Glomerular visceral epithelial cell (primary cell): ENCODE measurements at regions not wholly inside any gene's neighbourhood (a gene's known extent, or its start where the extent isn't known, plus 50 kb on each side); places are given as distances from the start of the nearest gene placed in this dataset.
A peak's percentile ranks its signal among the peaks of the same experiment; 100 is the strongest.

Source experiments
- DNase-seq: peaks from one replicate; pipeline ENCODE4 v3.0.0-alpha.2; 2016; ENCODE audit errors: extremely low spot score

DNA sequence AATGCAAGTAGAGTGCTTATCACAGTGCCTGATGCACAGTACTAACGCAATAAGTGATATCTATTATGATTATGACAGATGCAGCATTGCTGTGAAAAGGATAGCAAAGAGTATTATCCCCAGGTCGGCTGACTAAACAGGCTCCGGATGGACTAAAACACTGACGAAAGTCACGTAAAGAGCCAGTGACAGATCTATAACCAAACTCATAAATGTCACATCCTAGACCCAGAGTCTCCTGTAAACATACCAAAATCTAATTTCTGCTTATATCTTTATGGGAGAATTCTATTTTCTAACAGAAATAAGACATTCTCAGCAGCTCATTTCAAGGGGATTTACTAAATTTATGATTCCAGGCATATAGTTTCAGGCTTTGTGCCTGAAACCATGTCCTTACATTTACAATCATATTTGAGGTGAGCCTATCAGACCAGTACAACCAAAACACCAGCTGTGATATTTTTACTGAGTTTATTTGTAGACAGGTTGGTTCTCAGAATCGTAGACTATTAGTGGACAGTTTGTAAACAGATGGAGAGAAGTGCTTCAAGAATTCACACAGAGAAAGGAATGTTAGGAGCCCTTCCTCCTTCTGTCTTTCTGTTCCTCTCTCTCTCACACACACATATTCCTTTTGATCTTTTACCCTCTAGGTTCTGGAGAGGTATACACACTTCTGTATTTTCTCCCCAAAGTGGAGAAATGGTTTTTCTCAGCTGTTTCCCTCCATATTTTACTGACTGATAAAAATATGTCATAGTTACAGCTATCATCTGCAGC is 52.4 kb upstream of the WDR26 start:
- DNase-seq, result no peak

DNA sequence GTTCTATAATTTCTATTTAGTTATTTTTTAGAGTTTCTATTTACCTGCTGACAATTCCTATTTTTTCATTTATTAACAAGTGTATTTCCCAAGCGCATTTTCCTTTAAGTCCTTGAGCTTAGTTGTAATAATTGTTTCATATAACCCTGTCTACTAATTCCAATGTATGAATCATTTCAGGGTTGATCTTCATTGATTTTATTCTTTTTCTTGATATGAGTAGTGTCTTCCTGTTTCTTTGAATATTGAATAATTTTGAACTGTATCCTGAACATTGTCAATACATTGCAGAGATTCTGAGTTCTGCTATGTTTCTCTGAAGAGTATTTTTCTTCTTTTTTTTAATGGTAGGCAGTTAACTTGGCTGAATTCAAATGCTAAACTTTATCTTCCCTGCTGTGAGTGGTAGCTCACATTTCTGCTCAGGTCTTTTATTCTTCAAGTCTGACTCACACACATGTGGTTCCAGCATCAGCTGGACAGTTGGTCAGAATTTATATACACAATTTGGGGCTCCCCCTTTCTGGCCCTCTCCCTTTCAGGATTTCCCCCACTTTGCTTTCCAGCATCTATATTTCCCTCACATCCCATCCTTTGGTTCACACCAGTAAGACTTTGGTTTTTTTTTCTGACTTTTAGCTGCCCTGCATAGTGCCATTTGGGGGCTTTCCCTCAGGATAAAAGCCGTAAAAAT is 54.4 kb upstream of the WDR26 start:
- DNase-seq, result no peak

DNA sequence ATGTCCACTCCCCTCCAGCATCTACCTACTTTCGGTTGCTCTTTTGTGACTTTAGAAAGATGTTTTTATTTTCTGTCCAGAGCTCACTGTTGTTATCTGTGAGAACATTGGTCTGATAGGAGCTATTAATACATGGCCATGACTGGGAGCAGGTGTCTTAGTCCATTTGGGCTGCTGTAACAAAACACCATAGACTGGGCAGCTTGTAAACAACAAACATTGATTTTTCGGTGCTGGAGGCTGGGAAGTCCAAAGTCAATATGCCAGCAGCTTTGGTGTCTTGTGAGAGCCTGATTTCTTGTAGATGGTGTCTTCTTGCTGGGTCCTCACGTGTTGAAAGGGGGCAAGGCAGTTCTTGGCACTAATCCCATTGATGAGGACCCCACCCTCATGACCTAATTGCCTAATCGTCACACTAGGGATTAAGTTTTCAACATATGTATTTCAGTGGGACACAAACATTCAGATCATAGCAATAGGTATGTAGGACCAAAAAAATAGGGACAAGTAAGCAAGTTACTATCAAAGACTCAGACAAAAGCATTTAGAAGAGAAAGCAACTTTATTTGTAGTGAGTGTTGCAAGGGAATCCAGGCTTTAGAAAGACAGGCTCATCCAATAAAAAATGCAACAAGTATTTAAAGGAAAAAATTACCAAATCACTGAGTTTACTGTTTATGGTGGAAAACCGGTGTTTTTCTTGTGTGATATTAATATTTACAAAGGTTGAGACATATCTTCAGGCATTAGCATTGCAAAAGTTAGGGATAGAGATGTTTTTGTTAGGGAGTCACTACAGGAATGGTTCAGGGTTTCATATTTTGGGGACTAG is 55.2 kb upstream of the WDR26 start:
- DNase-seq, result no peak

DNA sequence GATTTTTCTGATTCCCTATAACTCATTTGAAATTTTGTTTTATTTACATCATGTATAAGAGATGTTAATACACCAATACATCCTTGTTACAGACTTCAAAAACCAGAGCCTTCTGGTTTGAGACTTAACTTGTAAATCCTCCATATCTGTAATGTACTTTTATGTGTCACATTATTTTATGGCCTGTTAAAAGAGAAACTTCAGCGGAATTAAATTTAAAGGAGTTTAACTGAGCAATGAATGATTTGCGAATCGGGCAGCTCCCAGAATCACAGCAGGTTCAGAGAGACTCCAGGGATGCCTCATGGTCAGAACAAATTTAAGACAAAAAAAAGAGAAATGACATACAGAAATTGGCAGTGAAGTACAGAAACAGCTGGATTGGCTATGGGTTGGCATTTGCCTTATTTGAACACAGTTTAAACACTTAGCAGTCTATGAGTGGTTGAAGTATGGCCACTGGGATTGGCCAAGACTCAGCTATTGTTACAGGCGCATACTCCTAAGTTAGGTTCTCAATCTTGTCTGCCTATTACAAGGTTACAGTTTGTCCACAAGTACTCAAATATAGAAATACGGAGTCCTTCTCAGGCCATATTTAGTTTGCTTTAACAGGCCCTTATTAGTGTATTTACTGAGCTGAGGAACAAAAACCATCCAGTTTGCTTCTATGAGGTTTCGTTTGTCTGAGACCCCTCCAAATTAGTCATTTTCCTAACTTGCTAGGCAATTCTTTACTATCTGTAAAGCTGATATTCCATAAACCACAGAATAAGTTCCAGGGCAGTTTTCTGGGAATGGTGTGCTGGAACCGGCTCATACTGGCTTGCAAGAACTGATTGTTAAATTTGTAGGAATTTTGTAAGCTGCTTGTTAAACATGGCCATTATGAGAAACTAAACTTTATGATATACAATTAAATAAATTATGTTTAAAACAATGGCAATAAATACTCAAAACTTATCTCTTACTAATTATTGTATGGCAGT is 56.2 kb upstream of the WDR26 start:
- DNase-seq, result no peak

DNA sequence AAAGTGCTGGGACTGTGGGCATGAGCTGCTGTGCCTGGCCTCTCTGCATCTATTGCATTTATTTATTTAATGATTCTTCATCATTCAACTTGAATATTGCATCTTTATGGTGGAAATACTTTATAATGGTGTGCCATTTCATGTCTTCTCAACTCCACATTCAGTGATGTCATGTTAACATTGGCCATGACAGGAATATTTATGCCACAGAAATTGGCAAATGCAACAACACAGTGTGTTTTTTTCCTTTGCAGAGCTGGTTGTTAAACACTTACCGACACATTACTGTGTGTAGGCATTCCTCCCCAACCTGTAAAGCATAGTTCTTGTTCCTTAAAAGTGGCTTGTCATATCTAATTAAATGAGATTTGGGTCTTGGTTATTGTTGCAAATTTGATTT is 57.4 kb upstream of the WDR26 start:
- DNase-seq, result no peak

DNA sequence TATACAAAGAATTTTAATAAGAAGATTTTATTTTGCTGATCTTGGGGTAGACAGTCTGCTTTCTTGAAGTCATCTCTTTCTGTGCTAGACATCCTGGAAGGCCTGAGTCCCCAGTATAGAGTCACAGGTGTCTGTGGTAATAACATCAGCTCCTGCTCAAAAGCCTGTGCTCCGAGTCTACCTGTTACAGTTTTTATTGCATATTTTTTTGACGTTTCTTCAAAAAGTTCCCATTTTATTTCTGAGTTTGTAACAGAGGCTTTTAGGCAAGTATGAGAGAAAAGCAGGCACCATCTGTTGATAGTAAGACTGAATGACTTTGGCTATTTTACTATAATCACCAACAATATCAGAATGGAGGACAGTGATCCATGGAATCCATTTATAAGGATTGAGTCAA is 58.0 kb upstream of the WDR26 start:
- DNase-seq, result no peak

DNA sequence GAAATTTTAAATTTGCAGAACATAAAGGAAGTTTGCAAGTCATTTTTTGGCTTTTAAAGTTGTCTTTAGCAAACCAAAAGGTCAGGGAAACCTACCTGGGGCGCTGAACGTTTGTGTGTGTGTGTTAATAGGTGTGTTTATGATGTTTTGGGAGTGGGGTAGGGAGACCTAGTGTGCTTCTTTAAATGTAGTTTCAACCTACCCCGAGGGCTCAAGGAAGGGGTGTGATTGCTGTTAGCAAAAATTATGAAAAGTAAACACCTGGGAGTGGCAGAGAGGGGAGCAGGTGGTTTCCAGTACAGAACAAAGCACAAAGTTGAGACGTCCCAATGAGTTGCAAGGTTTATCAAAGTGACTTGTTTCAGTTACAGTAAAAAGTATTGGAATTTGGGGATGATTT is 58.7 kb upstream of the WDR26 start:
- DNase-seq, result no peak

DNA sequence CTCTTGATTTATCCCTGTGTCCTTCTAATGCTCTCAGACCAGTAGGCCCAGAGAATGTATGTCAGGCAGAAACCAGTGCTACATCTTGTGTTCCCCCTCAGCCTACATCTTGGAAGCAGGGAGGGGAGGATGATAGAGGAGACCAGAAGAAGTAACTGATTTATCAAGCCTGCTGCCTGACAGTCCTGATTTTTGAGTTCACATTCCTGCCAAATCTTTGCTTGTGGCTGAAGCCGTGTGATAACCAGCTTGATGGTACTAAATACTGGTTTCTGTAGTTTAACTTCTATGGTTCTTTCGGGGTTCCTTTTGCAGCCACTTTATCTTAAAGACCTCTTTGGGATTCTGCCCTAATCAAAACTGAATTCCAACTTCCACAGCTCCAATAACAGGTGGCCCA is 59.7 kb upstream of the WDR26 start:
- DNase-seq, result no peak

DNA sequence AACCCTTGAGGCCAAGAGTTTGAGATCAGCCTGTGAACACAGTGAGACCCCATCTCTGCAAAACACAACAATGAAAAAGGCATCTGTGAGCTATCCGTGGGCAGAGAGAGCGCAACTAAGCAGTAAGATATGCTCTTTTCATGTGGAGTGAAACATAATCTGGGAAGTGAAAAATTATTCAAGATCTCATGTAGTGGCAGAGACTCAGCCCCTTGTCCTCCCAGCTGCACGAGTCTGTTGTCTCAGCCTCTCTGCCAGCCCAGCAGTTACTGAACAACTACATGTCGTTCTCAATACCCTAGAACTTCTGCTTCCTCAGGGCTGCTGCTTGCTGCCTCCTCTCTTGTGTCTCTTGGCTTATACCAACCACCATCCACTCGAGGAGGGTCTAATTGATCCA is 61.3 kb upstream of the WDR26 start:
- DNase-seq, result no peak

DNA sequence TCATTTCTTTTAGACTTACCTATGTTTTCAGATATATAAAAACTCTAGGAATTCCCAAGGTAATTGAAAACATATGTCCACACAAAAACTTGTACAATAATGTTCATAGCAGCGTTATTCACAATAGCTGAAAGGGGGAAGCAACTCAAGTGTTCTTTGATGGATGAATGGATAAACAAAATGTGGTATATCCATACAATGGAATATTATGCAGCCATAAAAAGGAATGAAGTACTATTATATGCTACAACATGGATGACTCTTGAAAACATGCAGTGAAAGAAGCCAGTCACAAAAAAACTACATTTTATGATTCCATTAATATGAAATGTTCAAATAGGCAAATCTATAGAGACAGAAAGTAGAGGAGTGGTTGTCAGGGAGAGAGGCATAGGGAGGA is 62.2 kb upstream of the WDR26 start:
- DNase-seq, result no peak

DNA sequence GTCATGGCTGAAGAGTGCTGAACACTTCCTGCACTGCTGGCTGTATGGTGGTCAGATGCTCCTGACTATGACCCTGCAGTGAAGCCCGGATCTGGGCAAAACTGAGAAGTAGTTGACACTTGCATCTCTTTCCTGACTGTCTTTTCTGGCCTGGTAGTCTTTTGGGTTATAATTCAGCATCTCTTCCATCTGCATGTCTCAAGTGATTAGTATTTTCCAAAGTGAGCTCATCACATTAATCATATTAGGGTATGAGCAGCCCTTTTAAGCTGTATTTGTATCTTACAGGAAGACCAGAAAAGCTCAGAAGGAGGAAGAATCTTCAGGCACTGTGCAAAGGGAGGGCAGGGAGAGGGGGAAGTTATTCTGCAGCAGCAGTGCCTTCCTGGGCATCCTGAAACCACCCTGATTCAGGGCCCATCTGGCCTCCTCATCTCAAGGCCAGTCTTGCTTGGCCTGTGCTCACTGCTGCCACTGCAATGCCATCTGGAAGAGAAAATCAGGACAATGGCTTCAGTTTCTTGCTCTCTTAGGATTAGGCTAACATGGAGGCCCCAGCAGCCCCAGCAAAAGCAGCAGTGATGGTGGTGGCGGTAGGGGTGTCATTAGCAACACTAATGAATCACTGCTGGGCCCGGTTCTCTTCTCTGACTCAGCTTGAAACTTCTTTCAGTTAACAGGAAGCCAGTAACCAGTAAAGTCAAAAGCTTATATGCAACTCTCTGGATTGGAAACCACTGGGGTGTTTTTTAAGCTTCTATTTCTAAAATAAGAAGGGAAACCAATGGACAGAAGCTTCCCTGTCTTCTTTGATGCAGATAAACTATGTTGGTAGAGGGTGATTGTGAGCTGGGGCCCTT is 63.3 kb upstream of the WDR26 start:
- DNase-seq, result peak; percentile 82

DNA sequence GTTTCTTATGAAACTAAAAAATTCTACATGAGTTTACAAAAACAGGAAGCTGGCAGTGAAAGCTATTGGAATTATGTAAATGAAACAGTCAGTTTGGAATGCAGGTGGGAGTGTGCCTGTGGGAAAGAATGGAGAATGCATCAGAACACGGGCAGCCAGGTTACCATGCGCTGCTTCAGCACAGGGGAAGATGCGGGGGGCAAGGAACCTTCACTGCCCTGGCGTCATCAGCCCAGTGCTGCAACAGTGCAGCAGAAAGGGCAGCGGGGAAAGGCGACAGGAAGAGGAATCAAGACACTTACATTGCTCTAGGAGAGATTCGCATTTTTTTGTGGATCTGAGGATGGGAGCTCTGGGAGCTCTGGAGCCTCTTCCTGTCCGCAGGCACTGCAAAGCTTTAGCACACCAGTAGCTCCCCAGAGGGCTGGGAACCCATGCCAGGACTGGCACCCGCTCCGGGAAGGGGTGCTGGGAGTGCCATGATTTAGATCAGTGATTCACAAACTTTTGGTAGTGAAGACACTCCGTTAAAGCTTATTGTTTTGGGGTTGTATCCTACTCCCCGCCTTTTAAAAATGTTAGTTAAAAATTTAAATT is 64.1 kb upstream of the WDR26 start:
- peak; percentile 84 for DNase-seq

DNA sequence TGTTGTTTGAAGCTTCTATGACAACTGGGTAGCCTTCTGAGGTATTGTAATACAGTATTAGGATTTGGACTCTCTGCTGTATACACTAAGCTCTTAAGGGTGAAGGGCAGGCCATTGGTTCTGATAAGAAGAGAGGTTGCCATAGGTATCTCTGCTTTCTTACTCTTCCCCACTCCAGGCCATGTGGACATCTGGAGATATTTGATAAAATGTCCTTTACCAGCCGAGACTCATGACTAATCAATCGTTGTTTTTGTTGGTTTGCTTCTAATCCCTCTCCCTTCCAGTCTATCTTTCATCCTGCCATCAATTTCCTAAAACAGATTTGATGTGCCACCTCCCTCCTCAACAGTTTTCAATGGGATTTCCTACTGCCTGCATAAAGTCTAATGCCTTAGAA is 64.6 kb upstream of the WDR26 start:
- DNase-seq, result no peak

DNA sequence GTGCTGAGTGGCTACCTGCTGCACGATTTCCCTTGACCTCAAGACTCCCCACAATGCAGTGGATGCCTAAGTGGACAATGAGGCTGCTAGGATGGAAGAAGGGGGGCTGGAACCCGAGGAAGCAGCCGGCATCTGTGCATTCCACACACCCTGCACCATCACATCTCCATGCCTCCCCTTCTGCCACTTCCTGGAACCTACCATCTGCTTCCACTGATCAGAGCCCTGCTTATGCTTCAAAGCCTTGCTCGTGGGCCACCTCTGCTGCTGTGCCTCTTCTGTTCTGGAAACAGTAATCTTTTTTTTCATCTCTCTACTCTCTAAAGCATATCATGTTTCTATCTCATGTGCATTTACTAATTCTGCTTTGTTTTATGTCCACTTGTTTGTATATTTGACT is 66.2 kb upstream of the WDR26 start:
- no peak for DNase-seq

DNA sequence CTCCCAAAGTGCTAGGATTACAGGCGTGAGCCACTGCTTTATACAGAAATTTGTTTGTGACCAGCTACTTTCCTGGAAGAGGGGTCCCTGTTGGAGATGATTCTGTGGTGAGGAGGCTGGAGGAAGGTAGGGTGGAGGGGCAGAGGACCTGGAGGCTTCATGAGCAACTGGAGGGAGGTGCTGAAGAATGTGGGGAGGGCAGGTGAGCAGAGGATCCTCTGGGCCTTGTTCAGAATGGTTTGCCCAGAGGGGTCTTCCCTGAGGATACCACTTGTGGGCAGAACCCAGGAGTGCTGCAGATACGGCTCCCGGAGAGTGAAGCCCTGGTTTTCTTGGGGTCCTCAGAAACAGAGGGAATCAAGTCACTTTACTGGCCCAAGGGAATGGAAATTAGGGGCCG is 67.2 kb upstream of the WDR26 start:
- no peak for DNase-seq

DNA sequence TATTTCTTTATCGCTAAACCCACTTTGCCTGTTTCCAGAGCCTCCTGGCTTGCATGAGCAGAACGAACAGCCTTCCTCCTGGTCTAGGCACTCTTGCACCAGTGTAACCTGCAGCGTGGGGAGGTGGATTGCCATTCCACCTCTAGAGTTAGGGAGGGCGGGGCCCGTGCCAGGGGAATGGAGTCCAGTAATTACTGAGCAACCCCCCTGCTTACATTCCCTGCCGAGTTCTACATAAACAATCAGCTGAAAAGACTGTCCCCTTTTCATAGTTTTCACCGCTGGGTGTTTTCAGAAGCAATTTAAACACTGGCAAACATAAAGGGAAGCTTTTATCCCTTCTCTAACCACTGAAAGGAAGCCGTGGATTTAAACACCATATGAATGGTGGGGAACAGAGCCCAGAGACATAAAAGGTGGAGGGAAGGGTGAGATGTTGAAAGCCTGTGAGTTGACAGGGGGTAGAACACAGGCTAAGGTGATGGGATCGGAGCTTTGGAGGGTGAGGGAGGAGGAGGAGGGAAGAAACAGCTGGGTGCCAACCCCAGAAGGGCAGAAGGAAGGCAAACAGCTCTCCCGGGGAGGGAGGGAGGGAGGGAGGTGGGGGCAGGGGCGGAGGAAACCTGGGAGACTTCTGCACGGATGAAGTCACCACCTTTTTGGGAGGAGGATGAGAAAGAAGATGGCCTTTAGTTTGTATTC is 68.0 kb upstream of the WDR26 start:
- peak; percentile 50 for DNase-seq

DNA sequence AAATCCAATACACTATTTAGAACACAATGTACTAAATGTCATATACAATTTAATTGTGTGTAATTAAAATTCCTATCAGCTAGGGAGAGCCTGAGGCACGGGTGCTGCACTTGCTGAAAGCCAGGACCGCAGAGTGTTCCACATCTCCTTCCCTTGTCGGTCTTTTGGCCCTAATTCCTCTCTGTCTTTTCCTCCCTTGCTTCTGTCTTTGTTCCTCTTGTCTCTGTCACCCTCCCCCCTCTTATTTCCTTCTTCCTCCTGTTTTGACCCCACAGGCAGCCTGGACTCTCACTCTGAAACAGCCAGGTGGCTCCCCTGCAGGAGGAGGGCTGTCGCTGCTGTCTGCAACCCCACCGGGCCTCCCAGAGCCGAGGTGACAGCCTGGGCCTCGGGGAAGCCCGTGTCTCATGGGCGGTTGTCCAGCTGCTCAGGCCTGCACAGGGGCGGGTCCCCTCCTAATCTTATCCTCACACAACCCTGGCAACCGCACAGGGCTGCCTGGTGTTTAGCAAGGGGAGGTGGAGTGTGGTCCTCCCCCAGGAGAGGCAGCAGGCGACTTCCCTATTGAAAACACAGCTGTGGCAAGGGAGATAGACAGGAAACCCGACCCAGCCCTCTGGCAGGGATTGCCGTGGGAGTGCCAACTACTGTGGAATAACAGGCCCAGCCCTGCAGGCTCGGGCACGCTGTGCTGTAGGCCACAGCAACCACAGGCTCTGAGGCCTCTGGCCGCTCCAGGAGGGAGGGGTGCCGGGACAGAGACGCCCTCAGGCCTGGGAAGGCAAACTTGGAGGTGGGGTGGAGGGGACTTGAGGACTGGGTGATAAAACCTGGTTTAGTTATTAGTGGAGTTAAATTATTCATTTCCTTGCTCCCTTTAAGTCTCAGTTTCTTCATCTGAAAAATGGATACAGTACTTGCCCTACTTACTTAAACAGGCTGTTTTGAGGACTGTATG is 68.8 kb upstream of the WDR26 start:
- peak; percentile 95 for DNase-seq

DNA sequence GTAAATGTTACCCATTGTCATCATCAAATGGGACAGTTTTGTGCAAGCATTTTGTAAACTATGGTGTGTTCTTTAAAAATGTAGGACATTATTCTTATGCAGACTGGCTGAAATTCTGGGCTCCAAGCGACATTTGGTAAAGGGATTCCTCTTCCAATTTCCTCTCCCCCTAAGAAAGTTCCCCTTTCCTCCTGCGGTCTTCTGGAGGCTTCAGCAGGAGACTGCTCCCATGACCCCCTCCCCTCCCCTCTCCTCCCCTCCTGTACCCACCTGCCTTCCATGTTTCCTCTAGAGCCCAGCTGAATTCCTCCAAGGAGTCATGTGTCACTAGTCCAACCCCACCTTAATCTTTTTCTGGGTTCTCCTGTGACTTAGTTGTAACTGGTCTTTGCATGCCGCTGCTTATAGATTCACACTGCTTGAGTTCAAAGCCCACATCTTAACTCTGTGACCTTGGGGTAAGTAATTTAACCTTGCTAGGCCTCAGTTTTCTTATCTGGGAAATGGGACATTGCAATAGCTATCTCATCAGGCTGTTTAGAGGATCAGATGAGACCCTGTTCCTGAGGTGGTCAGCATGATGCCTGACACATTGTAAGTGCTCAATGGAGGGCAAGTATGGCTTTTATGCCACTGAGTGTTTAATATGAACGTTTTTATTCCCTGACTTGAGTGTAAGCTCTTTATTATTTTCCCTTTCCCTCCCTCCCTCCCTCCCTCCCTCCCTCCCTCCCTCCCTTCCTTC is 69.9 kb upstream of the WDR26 start:
- DNase-seq, result no peak
